ENCODE measurements at regions not wholly inside any gene's neighbourhood (a gene's known extent, or its start where the extent isn't known, plus 50 kb on each side); places are given as distances from the start of the nearest gene placed in this dataset.

- TF ChIP-seq, protein P1, sequence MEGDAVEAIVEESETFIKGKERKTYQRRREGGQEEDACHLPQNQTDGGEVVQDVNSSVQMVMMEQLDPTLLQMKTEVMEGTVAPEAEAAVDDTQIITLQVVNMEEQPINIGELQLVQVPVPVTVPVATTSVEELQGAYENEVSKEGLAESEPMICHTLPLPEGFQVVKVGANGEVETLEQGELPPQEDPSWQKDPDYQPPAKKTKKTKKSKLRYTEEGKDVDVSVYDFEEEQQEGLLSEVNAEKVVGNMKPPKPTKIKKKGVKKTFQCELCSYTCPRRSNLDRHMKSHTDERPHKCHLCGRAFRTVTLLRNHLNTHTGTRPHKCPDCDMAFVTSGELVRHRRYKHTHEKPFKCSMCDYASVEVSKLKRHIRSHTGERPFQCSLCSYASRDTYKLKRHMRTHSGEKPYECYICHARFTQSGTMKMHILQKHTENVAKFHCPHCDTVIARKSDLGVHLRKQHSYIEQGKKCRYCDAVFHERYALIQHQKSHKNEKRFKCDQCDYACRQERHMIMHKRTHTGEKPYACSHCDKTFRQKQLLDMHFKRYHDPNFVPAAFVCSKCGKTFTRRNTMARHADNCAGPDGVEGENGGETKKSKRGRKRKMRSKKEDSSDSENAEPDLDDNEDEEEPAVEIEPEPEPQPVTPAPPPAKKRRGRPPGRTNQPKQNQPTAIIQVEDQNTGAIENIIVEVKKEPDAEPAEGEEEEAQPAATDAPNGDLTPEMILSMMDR (IDR thresholded peaks at IDR 0.05), result no peak
- no peak for TF ChIP-seq POLR2A (IDR thresholded peaks at IDR 0.05)
Observed at GRCh38 chr7:90094030-90094429, 60.2 kb upstream of the STEAP1 start.
